Lower leg skin (tissue), 4 donors: ENCODE measurements at regions not wholly inside any gene's neighbourhood (a gene's known extent, or its start where the extent isn't known, plus 50 kb on each side); places are given as distances from the start of the nearest gene placed in this dataset.

Experiments
- DNase-seq, 2 donors: peaks; one replicate each; pipeline ENCODE4 v3.0.0-alpha.2; 2019; ENCODE audit warnings: low spot score in 2 of 2
- H3K4me3 ChIP-seq: fragments of 200-600 bp; sonication (generic); 2 replicates; pipeline ENCODE4 v1.5.1; 2017; ENCODE audit warnings: mild to moderate bottlenecking, low read depth; ENCODE audit not compliant: poor library complexity, severe bottlenecking
- CTCF ChIP-seq, 3 donors: fragments of 450-650 bp; IDR thresholded peaks; one replicate each; pipeline ENCODE4 v1.5.1; 2016; ENCODE audit warnings: antibody characterized with exemption in 3 of 3, mild to moderate bottlenecking in 3 of 3, moderate library complexity in 2 of 3
- POLR2A ChIP-seq, 2 donors: fragments of 450-650 bp; IDR thresholded peaks; one replicate each; pipeline ENCODE4 v1.6.1; 2016 to 2017; ENCODE audit warnings: antibody characterized with exemption in 2 of 2, mild to moderate bottlenecking in 1 of 2, moderate library complexity in 1 of 2
- WGBS, 2 donors: methylation state at CpG; one replicate each; pipeline ENCODE4 v1.1.5; 2018; 5-methylcytosine and 5-hydroxymethylcytosine counted together
- intact Hi-C: fragments of 100-400 bp; cut with DNase I; formaldehyde crosslinking; loops from one replicate; pipeline ENCODE4 v1.15.0; 2023; ENCODE audit warnings: low total_unique reads

- TF ChIP-seq POLR2A (IDR thresholded peaks at IDR 0.05) (no peak), CTCF (IDR thresholded peaks at IDR 0.05) (no peak)
- intact Hi-C loops, result no loop called here
- WGBS, 2 donors, result 63 to 66% methylated on average over 2 of the region's 2 CpGs
- no peak overlapping the region for H3K4me3 ChIP-seq
- no peak for DNase-seq
These were observed 403.6 kb downstream of the SEMA3D start for GRCh38 chr7:84783141-84783778.

GRCh38 chr7:84781838-84782237 is 405.0 kb downstream of the SEMA3D start:
- WGBS, 2 donors, result 92 to 93% methylated on average over 2 of the region's 2 CpGs
- TF ChIP-seq POLR2A (IDR thresholded peaks at IDR 0.05), result no peak
- no peak for TF ChIP-seq CTCF (IDR thresholded peaks at IDR 0.05)

GRCh38 chr7:84780158-84781124 is 406.4 kb downstream of the SEMA3D start:
- WGBS, 2 donors, result 96% methylated on average over 9 to 10 of the region's 10 CpGs
- TF ChIP-seq CTCF (IDR thresholded peaks at IDR 0.05), result no peak
- TF ChIP-seq POLR2A (IDR thresholded peaks at IDR 0.05), result no peak
- DNase-seq, result no peak
- intact Hi-C loops, result no loop called here
- no peak overlapping the region for H3K4me3 ChIP-seq

More at GRCh38 chr7:84781838-84782237, 405.0 kb downstream of the SEMA3D start:
- no peak overlapping the region for H3K4me3 ChIP-seq
- no peak for DNase-seq
- intact Hi-C loops, result no loop called here

GRCh38 chr7:84757761-84758160 is 429.1 kb downstream of the SEMA3D start:
- DNase-seq, result no peak
- WGBS, 2 donors, result 92 to 95% methylated on average over 4 of the region's 4 CpGs
- no peak overlapping the region for H3K4me3 ChIP-seq
- intact Hi-C loops, result no loop called here
- TF ChIP-seq CTCF (IDR thresholded peaks at IDR 0.05) (no peak), POLR2A (IDR thresholded peaks at IDR 0.05) (no peak)

GRCh38 chr7:84746353-84746752 is 440.5 kb downstream of the SEMA3D start:
- intact Hi-C loops, result no loop called here
- DNase-seq, result no peak
- WGBS, 2 donors, result 43 to 45% methylated on average over 2 of the region's 2 CpGs
- no peak overlapping the region for H3K4me3 ChIP-seq
- no peak for TF ChIP-seq POLR2A (IDR thresholded peaks at IDR 0.05)
- no peak for TF ChIP-seq CTCF (IDR thresholded peaks at IDR 0.05)
